ENCODE measurements at regions not wholly inside any gene's neighbourhood (a gene's known extent, or its start where the extent isn't known, plus 50 kb on each side); places are given as distances from the start of the nearest gene placed in this dataset.

DNA sequence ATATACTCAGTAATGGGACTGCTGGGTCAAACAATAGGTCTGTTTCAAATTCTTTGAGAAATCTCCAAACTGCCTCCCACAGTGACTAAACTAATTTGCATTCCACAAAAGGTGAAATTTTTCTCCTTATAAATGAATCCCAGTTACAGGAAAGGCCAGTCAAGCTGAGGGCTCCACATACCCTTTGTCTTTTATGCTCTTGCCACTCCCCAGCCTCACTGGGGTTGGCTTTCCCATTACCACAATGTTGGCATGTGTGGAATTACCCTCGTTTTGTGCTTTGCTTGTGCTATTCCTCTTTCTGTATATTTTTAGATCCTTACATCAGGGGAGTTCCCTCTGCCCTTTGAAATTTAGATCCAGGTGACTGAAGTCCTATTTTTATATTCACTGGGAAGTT lies 220.2 kb upstream of the LCORL start:
- TF ChIP-seq, protein P1, sequence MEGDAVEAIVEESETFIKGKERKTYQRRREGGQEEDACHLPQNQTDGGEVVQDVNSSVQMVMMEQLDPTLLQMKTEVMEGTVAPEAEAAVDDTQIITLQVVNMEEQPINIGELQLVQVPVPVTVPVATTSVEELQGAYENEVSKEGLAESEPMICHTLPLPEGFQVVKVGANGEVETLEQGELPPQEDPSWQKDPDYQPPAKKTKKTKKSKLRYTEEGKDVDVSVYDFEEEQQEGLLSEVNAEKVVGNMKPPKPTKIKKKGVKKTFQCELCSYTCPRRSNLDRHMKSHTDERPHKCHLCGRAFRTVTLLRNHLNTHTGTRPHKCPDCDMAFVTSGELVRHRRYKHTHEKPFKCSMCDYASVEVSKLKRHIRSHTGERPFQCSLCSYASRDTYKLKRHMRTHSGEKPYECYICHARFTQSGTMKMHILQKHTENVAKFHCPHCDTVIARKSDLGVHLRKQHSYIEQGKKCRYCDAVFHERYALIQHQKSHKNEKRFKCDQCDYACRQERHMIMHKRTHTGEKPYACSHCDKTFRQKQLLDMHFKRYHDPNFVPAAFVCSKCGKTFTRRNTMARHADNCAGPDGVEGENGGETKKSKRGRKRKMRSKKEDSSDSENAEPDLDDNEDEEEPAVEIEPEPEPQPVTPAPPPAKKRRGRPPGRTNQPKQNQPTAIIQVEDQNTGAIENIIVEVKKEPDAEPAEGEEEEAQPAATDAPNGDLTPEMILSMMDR (conservative IDR thresholded peaks at IDR 0.05; ENCODE audit: low read length), result no peak
- no peak for TF ChIP-seq EZH2phosphoT487 (IDR thresholded peaks at IDR 0.05; ENCODE audit: borderline replicate concordance)

Measured in Loucy (cell line).